ENCODE measurements at regions not wholly inside any gene's neighbourhood (a gene's known extent, or its start where the extent isn't known, plus 50 kb on each side); places are given as distances from the start of the nearest gene placed in this dataset.

GRCh38 chrX:133468051-133468450 lies 52.8 kb upstream of the GPC4 start:
- Histone ChIP-seq H3K27ac (no peak overlapping the region), H3K4me3 (no peak overlapping the region)
- no peak for DNase-seq (ENCODE audit: low spot score)

GRCh38 chrX:133465254-133465653 lies 50.0 kb upstream of the GPC4 start:
- TF ChIP-seq CTCF (IDR thresholded peaks at IDR 0.05) = no peak
- H3K27ac ChIP-seq = no peak overlapping the region
- DNase-seq (ENCODE audit: low spot score) = no peak
- no peak overlapping the region for H3K4me3 ChIP-seq

More at GRCh38 chrX:133468051-133468450, 52.8 kb upstream of the GPC4 start:
- no peak for TF ChIP-seq CTCF (IDR thresholded peaks at IDR 0.05)

All from coronary artery (tissue), 2 donors.